Panc1 (cell line): ENCODE measurements at regions not wholly inside any gene's neighbourhood (a gene's known extent, or its start where the extent isn't known, plus 50 kb on each side); places are given as distances from the start of the nearest gene placed in this dataset.

Experiments used
- ATAC-seq: fragments of 200-7000 bp; cut with Tn5 transposase; 2 replicates; pipeline ENCODE4 v1.9.1; 2020; ENCODE audit warnings: mild to moderate bottlenecking, moderate library complexity
- BruUV-seq: library from RNA; stranded (reverse); fragments of 400-500 nt; replicated peaks from 2 replicates; lab custom pipeline; 2021; lab: Mats Ljungman, UMichigan
- CTCF ChIA-PET: fragments of 300-600 bp; sonication (Branson Sonifier 250); formaldehyde crosslinking; loops from one replicate; lab custom pipeline; 2022; ENCODE audit warnings: antibody characterized with exemption; lab: Charles Lee
- POLR2A ChIA-PET: fragments of 300-600 bp; sonication (Branson Sonifier 250); formaldehyde crosslinking; loops from one replicate; lab custom pipeline; 2022; ENCODE audit warnings: antibody characterized with exemption; lab: Charles Lee
- DNase-seq: peaks from one replicate; pipeline ENCODE4 v3.0.0-alpha.2; 2010; ENCODE audit warnings: low read depth, low spot score
- H3K27ac ChIP-seq: 2 replicates; pipeline ENCODE4 v1.5.1; 2011; ENCODE audit warnings: mild to moderate bottlenecking, low read length, inconsistent platforms
- H3K27me3 ChIP-seq: fragments of 200-500 bp; sonication (Bioruptor generic); 2 replicates; pipeline ENCODE4 v1.6.0; 2014; ENCODE audit warnings: low read length, inconsistent platforms; ENCODE audit not compliant: control insufficient read depth, insufficient read depth
- H3K36me3 ChIP-seq: fragments of 200-500 bp; sonication (Bioruptor generic); 2 replicates; pipeline ENCODE4 v1.5.1; 2014; ENCODE audit warnings: inconsistent platforms, mild to moderate bottlenecking, low read length, moderate library complexity; ENCODE audit not compliant: control insufficient read depth, insufficient read depth
- H3K4me1 ChIP-seq: 2 replicates; pipeline ENCODE4 v1.5.1; 2011; ENCODE audit warnings: inconsistent platforms, mild to moderate bottlenecking, low read length, moderate library complexity; ENCODE audit not compliant: control insufficient read depth, insufficient read depth
- H3K4me3 ChIP-seq, 2 experiments: 2 replicates each; pipeline ENCODE4 v1.5.1; 2011 to 2012; ENCODE audit warnings: low read depth in 2 of 2, low read length in 2 of 2, mild to moderate bottlenecking in 2 of 2, inconsistent platforms in 1 of 2, moderate library complexity in 1 of 2
- H3K9me3 ChIP-seq: fragments of 200-500 bp; sonication (Bioruptor generic); 2 replicates; pipeline ENCODE4 v1.5.1; 2014; ENCODE audit warnings: low read depth, mild to moderate bottlenecking, inconsistent platforms, low read length, moderate library complexity; ENCODE audit not compliant: control insufficient read depth, insufficient read depth
- POLR2AphosphoS5 ChIP-seq: IDR thresholded peaks from 2 replicates; pipeline ENCODE4 v1.6.1; 2012; ENCODE audit warnings: mild to moderate bottlenecking, low read depth, low read length, moderate library complexity
- SIN3A ChIP-seq: IDR thresholded peaks from 2 replicates; pipeline ENCODE4 v1.6.1; 2012; ENCODE audit warnings: low read depth, mild to moderate bottlenecking, low read length, moderate library complexity, borderline replicate concordance; ENCODE audit not compliant: insufficient read depth
- TCF7L2 ChIP-seq: IDR thresholded peaks from 2 replicates; pipeline ENCODE4 v1.6.1; 2011; ENCODE audit warnings: mild to moderate bottlenecking, low read depth, low read length, inconsistent platforms
- in situ Hi-C: cut with HindIII; loops from 2 replicates; pipeline ENCODE4 v1.10.0; 2016; ENCODE audit warnings: low sequenced_read_pairs, low pct_unique_long_range_greater_than_20kb
- intact Hi-C: fragments of 100-400 bp; cut with micrococcal nuclease; formaldehyde crosslinking; loops from one replicate; pipeline ENCODE4 v1.10.0; 2022; ENCODE audit not compliant: unreplicated experiment
- TF ChIP-seq, protein P1 (sequence below): fragments of 450-650 bp; IDR thresholded peaks from 2 replicates; pipeline ENCODE4 v1.5.1; 2017; ENCODE audit warnings: mild to moderate bottlenecking
- TF ChIP-seq, protein P2 (sequence below), 2 experiments: IDR thresholded peaks; 2 replicates each; pipeline ENCODE4 v1.6.1; 2011 to 2012; ENCODE audit warnings: low read depth in 2 of 2, control low read depth in 1 of 2, low read length in 1 of 2, mild to moderate bottlenecking in 1 of 2, moderate library complexity in 1 of 2; ENCODE audit not compliant: insufficient read depth in 1 of 2

DNA sequence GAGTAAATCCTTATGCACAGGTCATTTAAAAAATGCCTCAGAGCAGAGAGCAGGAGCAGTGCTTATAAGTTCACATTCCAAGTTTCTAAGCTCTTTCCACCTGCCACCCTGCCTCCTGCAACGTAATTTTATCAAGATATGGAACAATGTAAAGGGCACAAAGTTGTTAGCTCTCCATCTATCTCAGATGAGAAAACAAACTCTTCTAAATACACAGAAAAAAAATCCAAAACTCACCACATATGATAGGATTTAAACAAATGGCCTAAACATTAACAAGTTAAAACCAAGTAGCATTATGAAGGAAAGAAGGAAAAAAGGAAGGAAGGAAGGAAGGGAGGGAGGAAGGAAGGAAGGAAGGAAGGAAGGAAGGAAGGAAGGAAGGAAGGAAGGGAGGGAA is 1132.8 kb downstream of the GRM8 start:
- intact Hi-C loops = no loop called here
- no peak overlapping the region for H3K27ac ChIP-seq

DNA sequence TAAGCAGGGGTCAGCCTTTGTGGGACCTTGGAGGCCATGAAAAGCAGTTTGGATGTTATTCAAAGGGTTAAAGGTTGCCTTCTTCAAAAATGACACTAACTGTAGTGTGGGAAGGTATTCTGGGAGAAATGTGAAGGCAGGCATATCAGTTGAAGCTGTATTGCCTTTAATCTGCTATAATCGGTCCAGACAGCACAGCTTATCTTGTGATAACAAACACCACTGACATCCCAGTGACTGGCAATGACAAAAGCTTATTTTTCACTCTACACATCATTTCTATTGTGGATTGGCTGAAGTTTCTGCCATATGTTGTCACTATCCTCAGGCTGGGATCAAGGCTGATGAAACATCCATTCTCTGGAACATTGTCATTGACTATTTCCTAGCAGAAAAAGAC is 1149.2 kb downstream of the GRM8 start:
- H3K4me3 ChIP-seq = no peak overlapping the region
- ChIA-PET POLR2A (no interaction called here), CTCF (no interaction called here)
- intact Hi-C loops (no loop called here), in situ Hi-C loops (no loop called here)
- DNase-seq (no peak), ATAC-seq (no peak)
- H3K4me1 ChIP-seq = no peaks in the 10 kb centered on the region
- no peak for TF ChIP-seq TCF7L2
- TF ChIP-seq, protein P1, sequence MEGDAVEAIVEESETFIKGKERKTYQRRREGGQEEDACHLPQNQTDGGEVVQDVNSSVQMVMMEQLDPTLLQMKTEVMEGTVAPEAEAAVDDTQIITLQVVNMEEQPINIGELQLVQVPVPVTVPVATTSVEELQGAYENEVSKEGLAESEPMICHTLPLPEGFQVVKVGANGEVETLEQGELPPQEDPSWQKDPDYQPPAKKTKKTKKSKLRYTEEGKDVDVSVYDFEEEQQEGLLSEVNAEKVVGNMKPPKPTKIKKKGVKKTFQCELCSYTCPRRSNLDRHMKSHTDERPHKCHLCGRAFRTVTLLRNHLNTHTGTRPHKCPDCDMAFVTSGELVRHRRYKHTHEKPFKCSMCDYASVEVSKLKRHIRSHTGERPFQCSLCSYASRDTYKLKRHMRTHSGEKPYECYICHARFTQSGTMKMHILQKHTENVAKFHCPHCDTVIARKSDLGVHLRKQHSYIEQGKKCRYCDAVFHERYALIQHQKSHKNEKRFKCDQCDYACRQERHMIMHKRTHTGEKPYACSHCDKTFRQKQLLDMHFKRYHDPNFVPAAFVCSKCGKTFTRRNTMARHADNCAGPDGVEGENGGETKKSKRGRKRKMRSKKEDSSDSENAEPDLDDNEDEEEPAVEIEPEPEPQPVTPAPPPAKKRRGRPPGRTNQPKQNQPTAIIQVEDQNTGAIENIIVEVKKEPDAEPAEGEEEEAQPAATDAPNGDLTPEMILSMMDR = no peak
- no peak for TF ChIP-seq POLR2AphosphoS5
- no peak for TF ChIP-seq SIN3A
- TF ChIP-seq, protein P2, sequence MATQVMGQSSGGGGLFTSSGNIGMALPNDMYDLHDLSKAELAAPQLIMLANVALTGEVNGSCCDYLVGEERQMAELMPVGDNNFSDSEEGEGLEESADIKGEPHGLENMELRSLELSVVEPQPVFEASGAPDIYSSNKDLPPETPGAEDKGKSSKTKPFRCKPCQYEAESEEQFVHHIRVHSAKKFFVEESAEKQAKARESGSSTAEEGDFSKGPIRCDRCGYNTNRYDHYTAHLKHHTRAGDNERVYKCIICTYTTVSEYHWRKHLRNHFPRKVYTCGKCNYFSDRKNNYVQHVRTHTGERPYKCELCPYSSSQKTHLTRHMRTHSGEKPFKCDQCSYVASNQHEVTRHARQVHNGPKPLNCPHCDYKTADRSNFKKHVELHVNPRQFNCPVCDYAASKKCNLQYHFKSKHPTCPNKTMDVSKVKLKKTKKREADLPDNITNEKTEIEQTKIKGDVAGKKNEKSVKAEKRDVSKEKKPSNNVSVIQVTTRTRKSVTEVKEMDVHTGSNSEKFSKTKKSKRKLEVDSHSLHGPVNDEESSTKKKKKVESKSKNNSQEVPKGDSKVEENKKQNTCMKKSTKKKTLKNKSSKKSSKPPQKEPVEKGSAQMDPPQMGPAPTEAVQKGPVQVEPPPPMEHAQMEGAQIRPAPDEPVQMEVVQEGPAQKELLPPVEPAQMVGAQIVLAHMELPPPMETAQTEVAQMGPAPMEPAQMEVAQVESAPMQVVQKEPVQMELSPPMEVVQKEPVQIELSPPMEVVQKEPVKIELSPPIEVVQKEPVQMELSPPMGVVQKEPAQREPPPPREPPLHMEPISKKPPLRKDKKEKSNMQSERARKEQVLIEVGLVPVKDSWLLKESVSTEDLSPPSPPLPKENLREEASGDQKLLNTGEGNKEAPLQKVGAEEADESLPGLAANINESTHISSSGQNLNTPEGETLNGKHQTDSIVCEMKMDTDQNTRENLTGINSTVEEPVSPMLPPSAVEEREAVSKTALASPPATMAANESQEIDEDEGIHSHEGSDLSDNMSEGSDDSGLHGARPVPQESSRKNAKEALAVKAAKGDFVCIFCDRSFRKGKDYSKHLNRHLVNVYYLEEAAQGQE (IDR thresholded peaks at IDR 0.05; ENCODE audit: insufficient read depth in 1 of 2, low read depth in 2 of 2, low read length in 1 of 2) = no peak
- H3K36me3 ChIP-seq = no peaks in the 10 kb centered on the region; the same call in 1 of the 2 replicates
- H3K27ac ChIP-seq = no peak overlapping the region
- H3K27me3 ChIP-seq = no peaks in the 10 kb centered on the region
- H3K9me3 ChIP-seq = peaks cover 7% of the 10 kb centered on the region; the same call in 1 of the 2 replicates
- BruUV-seq = no TSS peak

More for the DNA sequence above, 1132.8 kb downstream of the GRM8 start:
- H3K36me3 ChIP-seq = no peaks in the 10 kb centered on the region
- no peaks in the 10 kb centered on the region for H3K27me3 ChIP-seq
- ChIA-PET POLR2A (no interaction called here), CTCF (no interaction called here)
- no peak for ATAC-seq
- TF ChIP-seq SIN3A (no peak), POLR2AphosphoS5 (no peak), TCF7L2 (no peak)
- TF ChIP-seq, protein P1 = no peak
- TF ChIP-seq, protein P2 (IDR thresholded peaks at IDR 0.05; ENCODE audit: insufficient read depth in 1 of 2, low read depth in 2 of 2, low read length in 1 of 2) = no peak
- in situ Hi-C loops = no loop called here
- no peaks in the 10 kb centered on the region for H3K4me1 ChIP-seq
- DNase-seq = no peak
- no peak overlapping the region for H3K4me3 ChIP-seq
- H3K9me3 ChIP-seq = no peaks in the 10 kb centered on the region
- BruUV-seq = no TSS peak
